K562 (cell line): ENCODE measurements at regions not wholly inside any gene's neighbourhood (a gene's known extent, or its start where the extent isn't known, plus 50 kb on each side); places are given as distances from the start of the nearest gene placed in this dataset.

ENCODE experiments used
- ATAC-seq: fragments of 200-7000 bp; cut with Tn5 transposase; 3 replicates; pipeline ENCODE4 v1.9.1; 2020; ENCODE audit warnings: moderate library complexity
- BruUV-seq: library from RNA; stranded (reverse); fragments of 400-500 nt; replicated peaks from 2 replicates; lab custom pipeline; 2021; lab: Mats Ljungman, UMichigan
- CTCF ChIA-PET: fragments of 300-600 bp; formaldehyde crosslinking; extraction: SDS; loops from one replicate; lab custom pipeline; 2021; ENCODE audit warnings: low intra/inter-chr PET ratio; lab: Yijun Ruan, JAX
- POLR2A ChIA-PET: fragments of 300-600, 350-650 bp; sonication (Branson Sonifier 250); formaldehyde crosslinking; extraction: SDS; loops from one replicate; lab custom pipeline; 2021; ENCODE audit warnings: antibody characterized with exemption, inconsistent platforms; lab: Yijun Ruan, JAX
- DNase-seq, 4 experiments: peaks; one replicate each; pipeline versions ENCODE4 v3.0.0 to v3.0.0-alpha.2; 2011 to 2018; ENCODE audit warnings: low spot score in 3 of 4, mixed read lengths in 3 of 4; ENCODE audit errors: extremely low read depth in 1 of 4
- FAIRE-seq: peaks from 2 replicates; lab custom pipeline; 2011; peaks lifted over from hg19 to GRCh38; lab: Jason Lieb, UNC
- H2AFZ ChIP-seq: 2 replicates; pipeline ENCODE4 v1.6.0; 2011; ENCODE audit warnings: low read depth, low read length, control low read depth, inconsistent platforms
- H3K27ac ChIP-seq: fragments of 200-600 bp; 3 replicates; pipeline ENCODE4 v1.8.0; 2011; ENCODE audit warnings: low read depth, mild to moderate bottlenecking, control low read depth, inconsistent platforms, low read length, moderate library complexity, mixed read lengths; ENCODE audit errors: extremely low read depth
- H3K27me3 ChIP-seq, 2 experiments: fragments of 300-600 bp in 1 of 2; 2 replicates in 1 of 2; 3 replicates in 1 of 2; pipeline versions ENCODE4 v1.6.0 to v1.8.0; 2011; ENCODE audit warnings: inconsistent platforms in 2 of 2, low read length in 2 of 2, mild to moderate bottlenecking in 1 of 2, mixed read lengths in 1 of 2, moderate library complexity in 1 of 2; ENCODE audit not compliant: control insufficient read depth in 2 of 2, insufficient read depth in 2 of 2
- H3K36me3 ChIP-seq: fragments of 300-600 bp; 3 replicates; pipeline ENCODE4 v1.8.0; 2011; ENCODE audit warnings: mild to moderate bottlenecking, low read length, inconsistent platforms; ENCODE audit not compliant: control insufficient read depth, insufficient read depth
- H3K4me1 ChIP-seq, 2 experiments: fragments of 200-600 bp in 1 of 2; replicated peaks in 1 of 2; 2 replicates in 1 of 2; 3 replicates in 1 of 2; pipeline versions ENCODE4 v1.5.1 to v1.8.0; 2011; ENCODE audit warnings: inconsistent platforms in 2 of 2, low read length in 2 of 2, mild to moderate bottlenecking in 1 of 2, mixed read lengths in 1 of 2, moderate library complexity in 1 of 2; ENCODE audit not compliant: control insufficient read depth in 2 of 2, insufficient read depth in 2 of 2
- H3K4me2 ChIP-seq: 2 replicates; pipeline ENCODE4 v1.6.1; 2011; ENCODE audit warnings: low read length, control low read depth, inconsistent platforms, mixed read lengths; ENCODE audit not compliant: insufficient read depth
- H3K4me3 ChIP-seq: fragments of 200-600 bp; sonication (generic), shearing (Covaris generic); 2 replicates; pipeline ENCODE4 v1.5.1; 2016; ENCODE audit warnings: control low read depth, inconsistent platforms
- H3K79me2 ChIP-seq: fragments of 200-600 bp; 3 replicates; pipeline ENCODE4 v1.8.0; 2011; ENCODE audit warnings: low read length, inconsistent platforms; ENCODE audit not compliant: control insufficient read depth, insufficient read depth
- H3K9ac ChIP-seq, 2 experiments: 2 replicates each; pipeline versions ENCODE4 v1.6.0 to v1.6.1; 2011; ENCODE audit warnings: low read depth in 2 of 2, low read length in 2 of 2, control low read depth in 1 of 2, inconsistent platforms in 1 of 2, mild to moderate bottlenecking in 1 of 2, mixed read lengths in 1 of 2; ENCODE audit not compliant: insufficient read depth in 1 of 2
- H3K9me1 ChIP-seq: one replicate; pipeline ENCODE4 v1.6.0; 2011; ENCODE audit warnings: inconsistent platforms, mild to moderate bottlenecking, low read length, moderate library complexity; ENCODE audit not compliant: control insufficient read depth, insufficient read depth
- H3K9me3 ChIP-seq: replicated peaks from 2 replicates; pipeline ENCODE4 v1.5.1; 2011; ENCODE audit warnings: low read depth, low read length, inconsistent platforms; ENCODE audit not compliant: control insufficient read depth, insufficient read depth
- H4K20me1 ChIP-seq: replicated peaks from 2 replicates; pipeline ENCODE4 v1.6.1; 2011; ENCODE audit warnings: low read length, inconsistent platforms, mixed read lengths; ENCODE audit not compliant: control insufficient read depth, insufficient read depth
- GTF3C2 ChIP-seq: IDR thresholded peaks from 3 replicates; pipeline ENCODE4 v1.6.1; 2011; ENCODE audit warnings: borderline replicate concordance, mild to moderate bottlenecking, moderate library complexity; ENCODE audit not compliant: insufficient read length; ENCODE audit errors: extremely low read depth
- MITF ChIP-seq: IDR thresholded peaks from 2 replicates; pipeline ENCODE4 v1.6.1; 2014; ENCODE audit warnings: antibody characterized with exemption
- MTA1 ChIP-seq: fragments of 450-650 bp; IDR thresholded peaks from 2 replicates; pipeline ENCODE4 v1.6.1; 2017; ENCODE audit warnings: borderline replicate concordance
- WGBS: fragments of 100-300 bp; shearing (Covaris generic); methylation state at CpG from one replicate; pipeline ENCODE4 v1.1.6; 2016; ENCODE audit warnings: low coverage, mixed read lengths; ENCODE audit not compliant: insufficient coverage; ENCODE audit errors: missing lambda C conversion rate; 5-methylcytosine and 5-hydroxymethylcytosine counted together
- in situ Hi-C: fragments of 300-500 bp; cut with MboI; formaldehyde crosslinking; loops from 4 replicates; pipeline ENCODE4 v1.15.0; 2018; ENCODE audit warnings: inconsistent platforms, mixed read lengths
- intact Hi-C: fragments of 100-400 bp; cut with micrococcal nuclease; formaldehyde crosslinking; loops from 2 replicates; pipeline ENCODE4 v1.14.2; 2022

- Histone ChIP-seq H3K9me3 (no peaks in the 10 kb centered on the region), H3K79me2 (no peaks in the 10 kb centered on the region), H3K4me3 (no peak overlapping the region), H3K9ac (0 out of 4 replicates have a peak overlapping the region, but pooled peaks of 1 of the 2 experiments have one; percentile 26), H3K27me3 (peaks cover 0 to 22% of the 10 kb centered on the region in 2 experiments; a peak in 2 of 5 replicates), H3K36me3 (no peaks in the 10 kb centered on the region), H3K27ac (no peak overlapping the region), H3K9me1 (no peaks in the 10 kb centered on the region), H4K20me1 (no peaks in the 10 kb centered on the region), H3K4me1 (peaks cover 0 to 19% of the 10 kb centered on the region in 2 experiments; a peak in 2 of 5 replicates), H2AFZ (no peak overlapping the region), H3K4me2 (no peak overlapping the region)
- intact Hi-C loops = no loop called here
- BruUV-seq = no TSS peak
- TF ChIP-seq MTA1 (no peak), MITF (no peak), GTF3C2 (no peak)
- in situ Hi-C loops = no loop called here
- no peak for FAIRE-seq
- 16% methylated on average over 13 of the region's 16 CpGs for WGBS
- POLR2A ChIA-PET = no interaction called here
- ATAC-seq = no peak
- DNase-seq = no peak
- CTCF ChIA-PET = no interaction called here
Observed at GRCh38 chr14:101220921-101221510, 317.5 kb upstream of the RTL1 start.
